ENCODE measurements at regions not wholly inside any gene's neighbourhood (a gene's known extent, or its start where the extent isn't known, plus 50 kb on each side); places are given as distances from the start of the nearest gene placed in this dataset.

GRCh38 chr3:181534781-181535221, 176.9 kb upstream of the SOX2 start:
- Histone ChIP-seq H3K27ac (no peak overlapping the region), H3K27me3 (no peaks in the 10 kb centered on the region), H3K36me3 (no peaks in the 10 kb centered on the region), H3K4me1 (no peaks in the 10 kb centered on the region), H3K9me3 (peaks cover 3% of the 10 kb centered on the region), H3K4me3 (no peak overlapping the region)
- no peak for DNase-seq (ENCODE audit: low spot score in 2 of 2)
- 36% methylated on average over 3 of the region's 3 CpGs for WGBS
- TF ChIP-seq, protein P1, sequence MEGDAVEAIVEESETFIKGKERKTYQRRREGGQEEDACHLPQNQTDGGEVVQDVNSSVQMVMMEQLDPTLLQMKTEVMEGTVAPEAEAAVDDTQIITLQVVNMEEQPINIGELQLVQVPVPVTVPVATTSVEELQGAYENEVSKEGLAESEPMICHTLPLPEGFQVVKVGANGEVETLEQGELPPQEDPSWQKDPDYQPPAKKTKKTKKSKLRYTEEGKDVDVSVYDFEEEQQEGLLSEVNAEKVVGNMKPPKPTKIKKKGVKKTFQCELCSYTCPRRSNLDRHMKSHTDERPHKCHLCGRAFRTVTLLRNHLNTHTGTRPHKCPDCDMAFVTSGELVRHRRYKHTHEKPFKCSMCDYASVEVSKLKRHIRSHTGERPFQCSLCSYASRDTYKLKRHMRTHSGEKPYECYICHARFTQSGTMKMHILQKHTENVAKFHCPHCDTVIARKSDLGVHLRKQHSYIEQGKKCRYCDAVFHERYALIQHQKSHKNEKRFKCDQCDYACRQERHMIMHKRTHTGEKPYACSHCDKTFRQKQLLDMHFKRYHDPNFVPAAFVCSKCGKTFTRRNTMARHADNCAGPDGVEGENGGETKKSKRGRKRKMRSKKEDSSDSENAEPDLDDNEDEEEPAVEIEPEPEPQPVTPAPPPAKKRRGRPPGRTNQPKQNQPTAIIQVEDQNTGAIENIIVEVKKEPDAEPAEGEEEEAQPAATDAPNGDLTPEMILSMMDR (IDR thresholded peaks at IDR 0.05) = no peak
- TF ChIP-seq POLR2AphosphoS5 (IDR thresholded peaks at IDR 0.05) (no peak), EP300 (IDR thresholded peaks at IDR 0.05) (no peak), POLR2A (IDR thresholded peaks at IDR 0.05) (no peak)

GRCh38 chr3:181533811-181534210, 177.9 kb upstream of the SOX2 start:
- no peak for DNase-seq (ENCODE audit: low spot score in 2 of 2)
- Histone ChIP-seq H3K4me1 (no peaks in the 10 kb centered on the region), H3K27ac (no peak overlapping the region), H3K4me3 (no peak overlapping the region), H3K9me3 (peaks cover 3% of the 10 kb centered on the region), H3K27me3 (no peaks in the 10 kb centered on the region), H3K36me3 (no peaks in the 10 kb centered on the region)
- 58% methylated on average over 4 of the region's 4 CpGs for whole genome bisulfite sequencing
- TF ChIP-seq EP300 (IDR thresholded peaks at IDR 0.05) (no peak), POLR2AphosphoS5 (IDR thresholded peaks at IDR 0.05) (no peak), POLR2A (IDR thresholded peaks at IDR 0.05) (no peak)
- TF ChIP-seq, protein P1 (IDR thresholded peaks at IDR 0.05) = no peak

GRCh38 chr3:181530584-181530983, 181.1 kb upstream of the SOX2 start:
- Histone ChIP-seq H3K36me3 (no peaks in the 10 kb centered on the region), H3K9me3 (peaks cover 8% of the 10 kb centered on the region), H3K4me1 (no peaks in the 10 kb centered on the region), H3K4me3 (no peak overlapping the region), H3K27me3 (no peaks in the 10 kb centered on the region), H3K27ac (no peak overlapping the region)
- TF ChIP-seq, protein P1 (IDR thresholded peaks at IDR 0.05) = no peak
- TF ChIP-seq POLR2AphosphoS5 (IDR thresholded peaks at IDR 0.05) = no peak
- TF ChIP-seq POLR2A (IDR thresholded peaks at IDR 0.05) = no peak
- no peak for TF ChIP-seq EP300 (IDR thresholded peaks at IDR 0.05)
- no peak for DNase-seq (ENCODE audit: low spot score in 2 of 2)

DNA sequence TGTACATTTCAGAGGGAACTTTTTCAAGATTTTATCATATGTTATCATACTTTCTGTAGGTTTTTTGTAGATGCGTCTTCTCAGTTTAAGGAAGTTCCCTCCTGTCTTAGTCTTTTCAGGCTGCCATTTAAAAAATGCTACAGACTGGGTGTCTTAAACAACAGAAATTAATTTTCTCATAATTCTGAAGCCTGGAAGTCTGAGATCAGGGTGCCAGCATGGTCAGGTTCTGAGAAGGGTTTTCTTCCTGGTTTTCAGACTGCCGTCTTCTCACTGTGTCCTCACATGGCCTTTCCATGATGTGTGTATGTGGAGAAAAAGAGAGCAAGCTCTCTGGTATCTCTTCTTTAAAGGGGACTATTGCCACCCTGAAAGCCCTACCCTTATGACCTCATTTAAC, 189.9 kb upstream of the SOX2 start:
- H3K4me1 ChIP-seq = no peaks in the 10 kb centered on the region
- TF ChIP-seq POLR2AphosphoS5 (IDR thresholded peaks at IDR 0.05) (no peak), POLR2A (IDR thresholded peaks at IDR 0.05) (no peak), EP300 (IDR thresholded peaks at IDR 0.05) (no peak)
- TF ChIP-seq, protein P1 (IDR thresholded peaks at IDR 0.05) = no peak
- peaks cover 15% of the 10 kb centered on the region for H3K9me3 ChIP-seq
- H3K27me3 ChIP-seq = no peaks in the 10 kb centered on the region
- no peaks in the 10 kb centered on the region for H3K36me3 ChIP-seq
- no peak for DNase-seq (ENCODE audit: low spot score in 2 of 2)
- WGBS = 90% methylated on average over 2 of the region's 2 CpGs
- no peak overlapping the region for H3K27ac ChIP-seq
- no peak overlapping the region for H3K4me3 ChIP-seq

- no peaks in the 10 kb centered on the region for H3K36me3 ChIP-seq
Measured at GRCh38 chr3:181518222-181518621, 193.5 kb upstream of the SOX2 start.

More at GRCh38 chr3:181518222-181518621, 193.5 kb upstream of the SOX2 start:
- WGBS = 65% methylated on average over 3 of the region's 3 CpGs
- Histone ChIP-seq H3K4me1 (no peaks in the 10 kb centered on the region), H3K9me3 (peaks cover 4% of the 10 kb centered on the region), H3K27ac (no peak overlapping the region), H3K4me3 (no peak overlapping the region), H3K27me3 (no peaks in the 10 kb centered on the region)
- TF ChIP-seq, protein P1 (IDR thresholded peaks at IDR 0.05) = no peak
- no peak for TF ChIP-seq POLR2A (IDR thresholded peaks at IDR 0.05)
- TF ChIP-seq POLR2AphosphoS5 (IDR thresholded peaks at IDR 0.05) = no peak
- no peak for TF ChIP-seq EP300 (IDR thresholded peaks at IDR 0.05)
- no peak for DNase-seq (ENCODE audit: low spot score in 2 of 2)
